NCI-H1694 treated with DMSO at 0.1 percent for 48 hours (cell line): ENCODE measurements at regions not wholly inside any gene's neighbourhood (a gene's known extent, or its start where the extent isn't known, plus 50 kb on each side); places are given as distances from the start of the nearest gene placed in this dataset.

Experiments used
- DNase-seq: peaks from one replicate; lab custom pipeline; 2025; lab: John Stamatoyannopoulos, UW

- DNase-seq: no peak
Observed at GRCh38 chr4:151987606-151988005, 226.8 kb upstream of the GATB start.

- peak; percentile 13 for DNase-seq
Observed at GRCh38 chr4:151983854-151984253, 223.0 kb upstream of the GATB start.

- no peak for DNase-seq
Observed at GRCh38 chr4:151979819-151980218, 219.0 kb upstream of the GATB start.

GRCh38 chr4:151968643-151969042, 207.8 kb upstream of the GATB start:
- DNase-seq: no peak

GRCh38 chr4:151967074-151967473, 206.3 kb upstream of the GATB start:
- no peak for DNase-seq

GRCh38 chr4:151962138-151962823, 201.5 kb upstream of the GATB start:
- no peak for DNase-seq

- DNase-seq: no peak
Observed at GRCh38 chr4:151961456-151961855, 200.6 kb upstream of the GATB start.

- no peak for DNase-seq
Observed at GRCh38 chr4:151960449-151961230, 199.8 kb upstream of the GATB start.

- DNase-seq: no peak
Observed at GRCh38 chr4:151957153-151957552, 196.3 kb upstream of the GATB start.

GRCh38 chr4:151955721-151956380, 195.0 kb upstream of the GATB start:
- DNase-seq: no peak

GRCh38 chr4:151953795-151954372, 193.1 kb upstream of the GATB start:
- no peak for DNase-seq

- DNase-seq: no peak
Observed at GRCh38 chr4:151953312-151953711, 192.5 kb upstream of the GATB start.

GRCh38 chr4:151952711-151953254, 192.0 kb upstream of the GATB start:
- DNase-seq: peak; percentile 6

- no peak for DNase-seq
Observed at GRCh38 chr4:151952137-151952536, 191.3 kb upstream of the GATB start.

GRCh38 chr4:151951671-151952050, 190.9 kb upstream of the GATB start:
- DNase-seq: no peak

- no peak for DNase-seq
Observed at GRCh38 chr4:151950993-151951670, 190.3 kb upstream of the GATB start.

- DNase-seq: no peak
Observed at GRCh38 chr4:151948351-151949016, 187.7 kb upstream of the GATB start.

- DNase-seq: no peak
Observed at GRCh38 chr4:151946718-151947117, 185.9 kb upstream of the GATB start.

- DNase-seq: no peak
Observed at GRCh38 chr4:151942971-151943370, 182.2 kb upstream of the GATB start.

- no peak for DNase-seq
Observed at GRCh38 chr4:151940926-151941617, 180.3 kb upstream of the GATB start.

GRCh38 chr4:151940291-151940690, 179.5 kb upstream of the GATB start:
- DNase-seq: no peak
